Uterus (tissue), 3 donors: ENCODE measurements at regions not wholly inside any gene's neighbourhood (a gene's known extent, or its start where the extent isn't known, plus 50 kb on each side); places are given as distances from the start of the nearest gene placed in this dataset.

Source experiments
- DNase-seq, 2 donors: peaks; one replicate each; pipeline ENCODE4 v3.0.0-alpha.2; 2019 to 2020
- H3K27ac ChIP-seq, 2 donors: fragments of 200-600 bp; sonication (generic); 1 replicate in 1 of 2; 2 replicates in 1 of 2; pipeline ENCODE4 v1.5.1; 2016 to 2018
- H3K27me3 ChIP-seq, 2 donors: fragments of 200-600 bp; sonication (generic); one replicate each; pipeline ENCODE4 v1.5.1; 2018 to 2019; ENCODE audit warnings: control low read depth in 1 of 2
- H3K36me3 ChIP-seq, 2 donors: fragments of 200-600 bp; sonication (generic); one replicate each; pipeline ENCODE4 v1.5.1; 2019; ENCODE audit warnings: control low read depth in 1 of 2
- H3K4me1 ChIP-seq, 2 donors: fragments of 200-600 bp; sonication (generic); one replicate each; pipeline ENCODE4 v1.5.1; 2018 to 2019; ENCODE audit warnings: control low read depth in 1 of 2
- H3K4me3 ChIP-seq, 2 donors: fragments of 200-600 bp; sonication (generic); 1 replicate in 1 of 2; 2 replicates in 1 of 2; pipeline ENCODE4 v1.5.1; 2018 to 2019; ENCODE audit warnings: mild to moderate bottlenecking in 1 of 2
- H3K9me3 ChIP-seq, 2 donors: fragments of 200-600 bp; sonication (generic); one replicate each; pipeline ENCODE4 v1.5.1; 2019; ENCODE audit warnings: control low read depth in 1 of 2
- POLR2A ChIP-seq, 2 donors: fragments of 450-650 bp; IDR thresholded peaks; one replicate each; pipeline ENCODE4 v1.6.1; 2016; ENCODE audit warnings: antibody characterized with exemption in 2 of 2, mild to moderate bottlenecking in 1 of 2, moderate library complexity in 1 of 2
- intact Hi-C: fragments of 100-400 bp; cut with DNase I; formaldehyde crosslinking; loops from one replicate; pipeline ENCODE4 v1.15.1; 2023; ENCODE audit warnings: low total_unique reads
- TF ChIP-seq, protein P1 (sequence below), 4 experiments: fragments of 200-600 bp in 2 of 4; fragments of 450-650 bp in 2 of 4; sonication (generic) in 2 of 4; IDR thresholded peaks; one replicate each; pipeline ENCODE4 v1.5.1; 2016 to 2019; ENCODE audit warnings: antibody characterized with exemption in 4 of 4, mild to moderate bottlenecking in 2 of 4, moderate library complexity in 1 of 4
- donor health status: DM: yes; HTN: yes; CAD: no.

- TF ChIP-seq, protein P1, sequence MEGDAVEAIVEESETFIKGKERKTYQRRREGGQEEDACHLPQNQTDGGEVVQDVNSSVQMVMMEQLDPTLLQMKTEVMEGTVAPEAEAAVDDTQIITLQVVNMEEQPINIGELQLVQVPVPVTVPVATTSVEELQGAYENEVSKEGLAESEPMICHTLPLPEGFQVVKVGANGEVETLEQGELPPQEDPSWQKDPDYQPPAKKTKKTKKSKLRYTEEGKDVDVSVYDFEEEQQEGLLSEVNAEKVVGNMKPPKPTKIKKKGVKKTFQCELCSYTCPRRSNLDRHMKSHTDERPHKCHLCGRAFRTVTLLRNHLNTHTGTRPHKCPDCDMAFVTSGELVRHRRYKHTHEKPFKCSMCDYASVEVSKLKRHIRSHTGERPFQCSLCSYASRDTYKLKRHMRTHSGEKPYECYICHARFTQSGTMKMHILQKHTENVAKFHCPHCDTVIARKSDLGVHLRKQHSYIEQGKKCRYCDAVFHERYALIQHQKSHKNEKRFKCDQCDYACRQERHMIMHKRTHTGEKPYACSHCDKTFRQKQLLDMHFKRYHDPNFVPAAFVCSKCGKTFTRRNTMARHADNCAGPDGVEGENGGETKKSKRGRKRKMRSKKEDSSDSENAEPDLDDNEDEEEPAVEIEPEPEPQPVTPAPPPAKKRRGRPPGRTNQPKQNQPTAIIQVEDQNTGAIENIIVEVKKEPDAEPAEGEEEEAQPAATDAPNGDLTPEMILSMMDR (IDR thresholded peaks at IDR 0.05): no peak
- no peak for TF ChIP-seq POLR2A (IDR thresholded peaks at IDR 0.05)
- intact Hi-C loops: no loop called here
- Histone ChIP-seq H3K36me3 (no peaks in the 10 kb centered on the region), H3K27me3 (no peaks in the 10 kb centered on the region), H3K4me1 (no peaks in the 10 kb centered on the region), H3K9me3 (no peaks in the 10 kb centered on the region), H3K27ac (no peak overlapping the region), H3K4me3 (no peak overlapping the region)
- no peak for DNase-seq
These were observed 222.6 kb downstream of the SNX18 start for GRCh38 chr5:54740141-54740540.

DNA sequence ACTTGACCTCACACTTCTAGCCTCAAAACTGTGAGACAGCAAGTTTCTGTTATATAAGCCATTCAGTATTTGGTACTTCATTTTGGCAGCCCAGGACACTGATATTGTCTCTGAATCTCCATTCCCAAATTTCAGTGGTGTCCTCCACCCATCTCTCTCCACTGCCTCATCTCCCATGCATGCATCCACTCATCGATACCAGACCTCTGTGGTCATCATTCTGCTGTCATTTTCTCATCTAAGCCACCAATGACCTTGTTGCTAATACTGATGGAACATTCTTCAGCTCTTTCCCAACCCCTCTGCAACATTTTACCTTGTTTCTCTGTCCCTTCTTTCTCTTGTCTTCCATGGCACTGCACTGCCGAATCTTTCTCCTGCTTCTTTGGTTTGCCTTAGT lies 221.8 kb downstream of the SNX18 start:
- intact Hi-C loops: no loop called here
- Histone ChIP-seq H3K36me3 (no peaks in the 10 kb centered on the region), H3K4me1 (no peaks in the 10 kb centered on the region), H3K9me3 (no peaks in the 10 kb centered on the region), H3K27me3 (no peaks in the 10 kb centered on the region), H3K4me3 (no peak overlapping the region), H3K27ac (no peak overlapping the region)
- TF ChIP-seq, protein P1 (IDR thresholded peaks at IDR 0.05): no peak
- no peak for TF ChIP-seq POLR2A (IDR thresholded peaks at IDR 0.05)
- no peak for DNase-seq

DNA sequence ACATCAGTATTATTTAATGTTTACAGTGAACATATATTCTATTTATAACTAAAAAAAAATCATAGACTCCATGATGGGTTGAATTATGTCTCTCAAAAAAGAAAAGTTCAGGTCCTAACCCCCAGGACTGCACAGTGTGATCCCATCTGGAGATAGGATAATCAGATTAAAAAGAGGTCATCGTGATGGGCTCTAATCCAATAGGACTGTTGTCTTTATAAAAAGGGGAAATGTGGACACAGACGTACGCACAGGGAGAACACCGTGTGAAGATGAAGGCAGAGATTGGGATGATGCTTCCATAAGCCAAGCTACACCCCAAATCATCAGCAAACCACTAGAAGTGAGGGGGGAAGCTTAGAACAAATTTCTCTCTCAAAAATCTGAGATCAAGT lies 221.4 kb downstream of the SNX18 start:
- Histone ChIP-seq H3K4me3 (no peak overlapping the region), H3K27ac (no peak overlapping the region), H3K36me3 (no peaks in the 10 kb centered on the region), H3K4me1 (no peaks in the 10 kb centered on the region), H3K9me3 (no peaks in the 10 kb centered on the region), H3K27me3 (no peaks in the 10 kb centered on the region)
- no peak for TF ChIP-seq POLR2A (IDR thresholded peaks at IDR 0.05)
- TF ChIP-seq, protein P1 (IDR thresholded peaks at IDR 0.05): no peak
- intact Hi-C loops: no loop called here
- DNase-seq: no peak

GRCh38 chr5:54738118-54738972 lies 220.8 kb downstream of the SNX18 start:
- Histone ChIP-seq H3K27ac (no peak overlapping the region), H3K4me1 (no peaks in the 10 kb centered on the region), H3K9me3 (no peaks in the 10 kb centered on the region), H3K4me3 (no peak overlapping the region), H3K27me3 (no peaks in the 10 kb centered on the region), H3K36me3 (no peaks in the 10 kb centered on the region)
- TF ChIP-seq, protein P1 (IDR thresholded peaks at IDR 0.05): no peak
- no peak for TF ChIP-seq POLR2A (IDR thresholded peaks at IDR 0.05)
- peak in 1 of 2 donors; percentile 37 for DNase-seq
- intact Hi-C loops: no loop called here

DNA sequence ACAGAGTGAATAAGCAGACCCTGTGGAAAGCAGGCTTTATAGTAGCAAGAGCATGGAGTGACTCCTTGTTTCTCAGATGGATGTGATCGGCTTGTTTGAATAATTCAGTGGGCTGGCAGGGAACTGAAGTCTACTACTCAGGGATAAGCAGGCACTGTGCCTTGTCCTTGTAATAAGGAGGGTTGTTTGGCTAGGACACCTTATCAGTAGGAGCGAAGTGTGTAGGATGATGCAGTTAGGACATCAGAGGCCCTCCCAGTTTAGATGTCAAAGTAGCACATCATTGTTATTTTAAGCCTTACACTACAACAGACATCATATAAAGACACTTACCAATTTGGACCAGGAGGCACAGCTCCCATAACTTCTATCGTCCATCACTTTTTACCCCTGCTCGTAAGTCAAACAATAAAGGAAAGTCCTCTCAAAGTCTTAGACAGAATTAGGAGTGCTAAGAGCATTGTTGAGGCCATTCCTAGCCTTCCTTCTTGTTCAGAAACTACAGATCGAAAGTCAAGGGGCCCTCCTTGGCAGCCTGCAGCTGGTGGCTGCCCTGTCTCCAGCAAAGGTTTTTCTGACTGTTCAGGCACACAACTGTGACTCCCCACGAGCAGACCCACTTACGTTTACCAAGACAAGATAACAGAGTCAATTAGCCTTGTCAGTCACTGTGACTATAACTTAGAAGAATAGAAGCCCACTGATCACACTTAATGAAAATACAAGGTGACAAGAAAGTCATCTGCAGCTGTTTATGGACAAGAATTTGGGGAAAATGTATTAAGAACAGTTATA lies 218.6 kb downstream of the SNX18 start:
- intact Hi-C loops: no loop called here
- Histone ChIP-seq H3K9me3 (no peaks in the 10 kb centered on the region), H3K27me3 (no peaks in the 10 kb centered on the region), H3K4me1 (no peaks in the 10 kb centered on the region), H3K36me3 (no peaks in the 10 kb centered on the region), H3K4me3 (no peak overlapping the region), H3K27ac (no peak overlapping the region)
- TF ChIP-seq, protein P1 (IDR thresholded peaks at IDR 0.05): no peak
- no peak for TF ChIP-seq POLR2A (IDR thresholded peaks at IDR 0.05)
- DNase-seq: no peak
